K562 (cell line): ENCODE measurements at regions not wholly inside any gene's neighbourhood (a gene's known extent, or its start where the extent isn't known, plus 50 kb on each side); places are given as distances from the start of the nearest gene placed in this dataset.

Experiments used
- ATAC-seq: fragments of 200-7000 bp; cut with Tn5 transposase; 3 replicates; pipeline ENCODE4 v1.9.1; 2020; ENCODE audit warnings: moderate library complexity
- BruUV-seq: library from RNA; stranded (reverse); fragments of 400-500 nt; replicated peaks from 2 replicates; lab custom pipeline; 2021; lab: Mats Ljungman, UMichigan
- CTCF ChIA-PET: fragments of 300-600 bp; formaldehyde crosslinking; extraction: SDS; loops from one replicate; lab custom pipeline; 2021; ENCODE audit warnings: low intra/inter-chr PET ratio; lab: Yijun Ruan, JAX
- POLR2A ChIA-PET: fragments of 300-600, 350-650 bp; sonication (Branson Sonifier 250); formaldehyde crosslinking; extraction: SDS; loops from one replicate; lab custom pipeline; 2021; ENCODE audit warnings: antibody characterized with exemption, inconsistent platforms; lab: Yijun Ruan, JAX
- DNase-seq, 4 experiments: peaks; one replicate each; pipeline versions ENCODE4 v3.0.0 to v3.0.0-alpha.2; 2011 to 2018; ENCODE audit warnings: low spot score in 3 of 4, mixed read lengths in 3 of 4; ENCODE audit errors: extremely low read depth in 1 of 4
- FAIRE-seq: peaks from 2 replicates; lab custom pipeline; 2011; peaks lifted over from hg19 to GRCh38; lab: Jason Lieb, UNC
- H2AFZ ChIP-seq: 2 replicates; pipeline ENCODE4 v1.6.0; 2011; ENCODE audit warnings: low read depth, low read length, control low read depth, inconsistent platforms
- H3K27ac ChIP-seq: fragments of 200-600 bp; 3 replicates; pipeline ENCODE4 v1.8.0; 2011; ENCODE audit warnings: low read depth, mild to moderate bottlenecking, control low read depth, inconsistent platforms, low read length, moderate library complexity, mixed read lengths; ENCODE audit errors: extremely low read depth
- H3K27me3 ChIP-seq, 2 experiments: fragments of 300-600 bp in 1 of 2; 2 replicates in 1 of 2; 3 replicates in 1 of 2; pipeline versions ENCODE4 v1.6.0 to v1.8.0; 2011; ENCODE audit warnings: inconsistent platforms in 2 of 2, low read length in 2 of 2, mild to moderate bottlenecking in 1 of 2, mixed read lengths in 1 of 2, moderate library complexity in 1 of 2; ENCODE audit not compliant: control insufficient read depth in 2 of 2, insufficient read depth in 2 of 2
- H3K36me3 ChIP-seq: fragments of 300-600 bp; 3 replicates; pipeline ENCODE4 v1.8.0; 2011; ENCODE audit warnings: mild to moderate bottlenecking, low read length, inconsistent platforms; ENCODE audit not compliant: control insufficient read depth, insufficient read depth
- H3K4me1 ChIP-seq, 2 experiments: fragments of 200-600 bp in 1 of 2; replicated peaks in 1 of 2; 2 replicates in 1 of 2; 3 replicates in 1 of 2; pipeline versions ENCODE4 v1.5.1 to v1.8.0; 2011; ENCODE audit warnings: inconsistent platforms in 2 of 2, low read length in 2 of 2, mild to moderate bottlenecking in 1 of 2, mixed read lengths in 1 of 2, moderate library complexity in 1 of 2; ENCODE audit not compliant: control insufficient read depth in 2 of 2, insufficient read depth in 2 of 2
- H3K4me2 ChIP-seq: 2 replicates; pipeline ENCODE4 v1.6.1; 2011; ENCODE audit warnings: low read length, control low read depth, inconsistent platforms, mixed read lengths; ENCODE audit not compliant: insufficient read depth
- H3K4me3 ChIP-seq: fragments of 200-600 bp; sonication (generic), shearing (Covaris generic); 2 replicates; pipeline ENCODE4 v1.5.1; 2016; ENCODE audit warnings: control low read depth, inconsistent platforms
- H3K79me2 ChIP-seq: fragments of 200-600 bp; 3 replicates; pipeline ENCODE4 v1.8.0; 2011; ENCODE audit warnings: low read length, inconsistent platforms; ENCODE audit not compliant: control insufficient read depth, insufficient read depth
- H3K9ac ChIP-seq, 2 experiments: 2 replicates each; pipeline versions ENCODE4 v1.6.0 to v1.6.1; 2011; ENCODE audit warnings: low read depth in 2 of 2, low read length in 2 of 2, control low read depth in 1 of 2, inconsistent platforms in 1 of 2, mild to moderate bottlenecking in 1 of 2, mixed read lengths in 1 of 2; ENCODE audit not compliant: insufficient read depth in 1 of 2
- H3K9me1 ChIP-seq: one replicate; pipeline ENCODE4 v1.6.0; 2011; ENCODE audit warnings: inconsistent platforms, mild to moderate bottlenecking, low read length, moderate library complexity; ENCODE audit not compliant: control insufficient read depth, insufficient read depth
- H3K9me3 ChIP-seq: replicated peaks from 2 replicates; pipeline ENCODE4 v1.5.1; 2011; ENCODE audit warnings: low read depth, low read length, inconsistent platforms; ENCODE audit not compliant: control insufficient read depth, insufficient read depth
- H4K20me1 ChIP-seq: replicated peaks from 2 replicates; pipeline ENCODE4 v1.6.1; 2011; ENCODE audit warnings: low read length, inconsistent platforms, mixed read lengths; ENCODE audit not compliant: control insufficient read depth, insufficient read depth
- CLOCK ChIP-seq: fragments of 250-450 bp; sonication (Bioruptor Pico); IDR thresholded peaks from 2 replicates; pipeline ENCODE4 v1.4.0; 2020; ENCODE audit warnings: mild to moderate bottlenecking, moderate library complexity, borderline replicate concordance
- ERF ChIP-seq: fragments of 450-650 bp; formaldehyde crosslinking; IDR thresholded peaks from 2 replicates; pipeline ENCODE4 v1.4.0; 2020; ENCODE audit warnings: mild to moderate bottlenecking, mixed read lengths
- ETV6 ChIP-seq, 3 experiments: fragments of 150-350 bp in 1 of 3; sonication (generic) in 1 of 3; formaldehyde crosslinking in 1 of 3; IDR thresholded peaks; 2 replicates each; pipeline versions ENCODE4 v1.6.1 to v1.8.0; 2014 to 2022; ENCODE audit warnings: borderline replicate concordance in 2 of 3, low read depth in 2 of 3, antibody characterized with exemption in 1 of 3, low read length in 1 of 3, mild to moderate bottlenecking in 1 of 3, missing genetic modification reagents in 1 of 3
- FUS ChIP-seq: fragments of 200-400 bp; formaldehyde crosslinking; optimal IDR thresholded peaks from 2 replicates; pipeline ENCODE3; 2017; ENCODE audit warnings: low read depth, low read length
- LEF1 ChIP-seq: fragments of 450-650 bp; IDR thresholded peaks from 2 replicates; pipeline ENCODE4 v1.6.1; 2016; ENCODE audit warnings: mild to moderate bottlenecking
- MCM2 ChIP-seq: fragments of 450-650 bp; IDR thresholded peaks from 2 replicates; pipeline ENCODE4 v1.6.1; 2017; ENCODE audit warnings: low read depth, mild to moderate bottlenecking
- MEIS2 ChIP-seq: fragments of 450-650 bp; IDR thresholded peaks from 2 replicates; pipeline ENCODE4 v1.6.1; 2014; ENCODE audit warnings: mild to moderate bottlenecking; ENCODE audit not compliant: partially characterized antibody
- MYBL2 ChIP-seq, 2 experiments: fragments of 450-650 bp in 1 of 2; sonication (generic) in 1 of 2; formaldehyde crosslinking in 1 of 2; IDR thresholded peaks; 2 replicates each; pipeline versions ENCODE4 v1.6.1 to v1.8.1; 2017 to 2022; ENCODE audit warnings: borderline replicate concordance in 1 of 2, inconsistent platforms in 1 of 2, low read depth in 1 of 2, mild to moderate bottlenecking in 1 of 2, missing genetic modification reagents in 1 of 2, moderate library complexity in 1 of 2
- NR2C1 ChIP-seq, 2 experiments: fragments of 450-650 bp; IDR thresholded peaks; 2 replicates each; pipeline ENCODE4 v1.6.1; 2017; ENCODE audit warnings: mild to moderate bottlenecking in 2 of 2, antibody characterized with exemption in 1 of 2, inconsistent platforms in 1 of 2, missing compliant biosample characterization in 1 of 2, missing genetic modification characterization in 1 of 2
- OTX1 ChIP-seq: fragments of 450-650 bp; formaldehyde crosslinking; IDR thresholded peaks from 2 replicates; pipeline ENCODE4 v1.4.0; 2022; ENCODE audit warnings: mild to moderate bottlenecking
- POLR3A ChIP-seq: IDR thresholded peaks from 2 replicates; pipeline ENCODE4 v1.6.1; 2011; ENCODE audit warnings: borderline replicate concordance, mild to moderate bottlenecking, moderate library complexity; ENCODE audit not compliant: insufficient read length, insufficient read depth; ENCODE audit errors: extremely low read depth
- ZBTB8A ChIP-seq: fragments of 450-650 bp; IDR thresholded peaks from 2 replicates; pipeline ENCODE4 v1.6.1; 2018; ENCODE audit warnings: mild to moderate bottlenecking, moderate library complexity; ENCODE audit not compliant: partially characterized antibody
- ZC3H4 ChIP-seq: sonication (generic); formaldehyde crosslinking; IDR thresholded peaks from 2 replicates; pipeline ENCODE4 v1.9.0; 2021; ENCODE audit warnings: missing genetic modification reagents, borderline replicate concordance
- ZFP36 ChIP-seq: fragments of 150-350 bp; IDR thresholded peaks from 2 replicates; pipeline ENCODE4 v1.6.1; 2018; ENCODE audit warnings: low read length, low read depth; ENCODE audit not compliant: partially characterized antibody
- ZNF12 ChIP-seq: sonication (generic); formaldehyde crosslinking; IDR thresholded peaks from 2 replicates; pipeline ENCODE4 v1.4.0; 2020; ENCODE audit warnings: mild to moderate bottlenecking, missing genetic modification reagents
- ZNF133 ChIP-seq: fragments of 250-450 bp; sonication (Bioruptor Pico); IDR thresholded peaks from 2 replicates; pipeline ENCODE4 v1.4.0; 2020; ENCODE audit warnings: mild to moderate bottlenecking
- ZNF444 ChIP-seq: fragments of 250-450 bp; sonication (Bioruptor Pico); IDR thresholded peaks from 2 replicates; pipeline ENCODE4 v1.4.0; 2020; ENCODE audit warnings: mild to moderate bottlenecking, moderate library complexity
- WGBS: fragments of 100-300 bp; shearing (Covaris generic); methylation state at CpG from one replicate; pipeline ENCODE4 v1.1.6; 2016; ENCODE audit warnings: low coverage, mixed read lengths; ENCODE audit not compliant: insufficient coverage; ENCODE audit errors: missing lambda C conversion rate; 5-methylcytosine and 5-hydroxymethylcytosine counted together
- in situ Hi-C: fragments of 300-500 bp; cut with MboI; formaldehyde crosslinking; loops from 4 replicates; pipeline ENCODE4 v1.15.0; 2018; ENCODE audit warnings: inconsistent platforms, mixed read lengths
- intact Hi-C: fragments of 100-400 bp; cut with micrococcal nuclease; formaldehyde crosslinking; loops from 2 replicates; pipeline ENCODE4 v1.14.2; 2022
- TF ChIP-seq, protein P1 (sequence below): sonication (generic); formaldehyde crosslinking; IDR thresholded peaks from 2 replicates; pipeline ENCODE4 v1.4.0; 2020; ENCODE audit warnings: mild to moderate bottlenecking, missing genetic modification reagents

- DNase-seq (no peak), FAIRE-seq (no peak), ATAC-seq (no peak)
- CTCF ChIA-PET: no interaction called here
- H3K4me3 ChIP-seq: no peak overlapping the region
- no peaks in the 10 kb centered on the region for H3K27me3 ChIP-seq
- BruUV-seq: no TSS peak
- TF ChIP-seq NR2C1 (IDR thresholded peaks at IDR 0.05): no peak
- no peak for TF ChIP-seq NR2C1 (tag; IDR thresholded peaks at IDR 0.05)
- no peak for TF ChIP-seq MEIS2
- TF ChIP-seq MCM2: no peak
- TF ChIP-seq ZFP36: no peak
- TF ChIP-seq CLOCK (CRISPR knock-in tag): no peak
- TF ChIP-seq MYBL2 (IDR thresholded peaks at IDR 0.05; ENCODE audit: low read depth): no peak
- no peak for TF ChIP-seq MYBL2 (CRISPR knock-in tag; IDR thresholded peaks at IDR 0.05; ENCODE audit: borderline replicate concordance)
- no peak for TF ChIP-seq ERF
- TF ChIP-seq ETV6 (IDR thresholded peaks at IDR 0.05; ENCODE audit: borderline replicate concordance in 1 of 2, low read depth in 2 of 2, low read length in 1 of 2): no peak
- TF ChIP-seq ETV6 (CRISPR knock-in tag; IDR thresholded peaks at IDR 0.05; ENCODE audit: borderline replicate concordance): no peak
- no peak for TF ChIP-seq OTX1 (CRISPR knock-in tag)
- TF ChIP-seq POLR3A: no peak
- TF ChIP-seq FUS: no peak
- TF ChIP-seq ZC3H4: no peak
- TF ChIP-seq ZNF444 (CRISPR knock-in tag): no peak
- no peak for TF ChIP-seq ZBTB8A
- no peak for TF ChIP-seq ZNF12 (CRISPR knock-in tag)
- TF ChIP-seq, protein P1, sequence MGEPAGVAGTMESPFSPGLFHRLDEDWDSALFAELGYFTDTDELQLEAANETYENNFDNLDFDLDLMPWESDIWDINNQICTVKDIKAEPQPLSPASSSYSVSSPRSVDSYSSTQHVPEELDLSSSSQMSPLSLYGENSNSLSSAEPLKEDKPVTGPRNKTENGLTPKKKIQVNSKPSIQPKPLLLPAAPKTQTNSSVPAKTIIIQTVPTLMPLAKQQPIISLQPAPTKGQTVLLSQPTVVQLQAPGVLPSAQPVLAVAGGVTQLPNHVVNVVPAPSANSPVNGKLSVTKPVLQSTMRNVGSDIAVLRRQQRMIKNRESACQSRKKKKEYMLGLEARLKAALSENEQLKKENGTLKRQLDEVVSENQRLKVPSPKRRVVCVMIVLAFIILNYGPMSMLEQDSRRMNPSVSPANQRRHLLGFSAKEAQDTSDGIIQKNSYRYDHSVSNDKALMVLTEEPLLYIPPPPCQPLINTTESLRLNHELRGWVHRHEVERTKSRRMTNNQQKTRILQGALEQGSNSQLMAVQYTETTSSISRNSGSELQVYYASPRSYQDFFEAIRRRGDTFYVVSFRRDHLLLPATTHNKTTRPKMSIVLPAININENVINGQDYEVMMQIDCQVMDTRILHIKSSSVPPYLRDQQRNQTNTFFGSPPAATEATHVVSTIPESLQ (CRISPR knock-in tag): no peak
- no peak for TF ChIP-seq ZNF133 (CRISPR knock-in tag)
- TF ChIP-seq LEF1: no peak
- no peaks in the 10 kb centered on the region for H3K9me3 ChIP-seq
- intact Hi-C loops (no loop called here), in situ Hi-C loops (no loop called here)
- no peak overlapping the region for H3K4me2 ChIP-seq
- no peak overlapping the region for H2AFZ ChIP-seq
- H3K36me3 ChIP-seq: no peaks in the 10 kb centered on the region
- no peaks in the 10 kb centered on the region for H3K4me1 ChIP-seq
- H3K27ac ChIP-seq: no peak overlapping the region
- no peaks in the 10 kb centered on the region for H4K20me1 ChIP-seq
- 0% methylated on average over 3 of the region's 4 CpGs for WGBS
- POLR2A ChIA-PET: no interaction called here
- no peak overlapping the region for H3K9ac ChIP-seq
- no peaks in the 10 kb centered on the region for H3K9me1 ChIP-seq
- no peaks in the 10 kb centered on the region for H3K79me2 ChIP-seq
These were observed 931.6 kb downstream of the NCAM2 start for GRCh38 chr21:21929789-21930188.
